ENCODE measurements at regions not wholly inside any gene's neighbourhood (a gene's known extent, or its start where the extent isn't known, plus 50 kb on each side); places are given as distances from the start of the nearest gene placed in this dataset.
"Not testable (repeated sequence)": the region's sequence is repeated elsewhere in the genome, so short reads cannot be mapped to it uniquely, and the experiment has no call there.

DNA sequence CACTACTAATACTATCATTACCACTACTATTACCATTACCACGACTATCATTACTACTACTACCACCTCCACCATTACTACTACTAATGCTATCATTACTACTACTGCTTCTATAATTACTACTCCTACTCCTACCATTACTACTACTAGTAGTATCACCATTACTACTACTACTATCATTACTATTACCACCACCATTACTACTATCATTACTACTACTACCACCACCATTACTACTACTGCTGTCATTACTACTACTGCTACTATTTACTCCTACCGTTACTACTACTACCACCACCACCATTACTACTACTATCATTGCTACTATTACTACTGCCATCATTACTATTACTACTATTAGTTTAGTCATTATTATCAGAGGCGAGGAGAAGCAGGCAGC is 140.9 kb upstream of the KCNJ15 start:
- peaks cover 9% of the 10 kb centered on the region for H3K9me3 Mint-ChIP-seq (ENCODE audit: low read depth)
- TF ChIP-seq, protein P1, sequence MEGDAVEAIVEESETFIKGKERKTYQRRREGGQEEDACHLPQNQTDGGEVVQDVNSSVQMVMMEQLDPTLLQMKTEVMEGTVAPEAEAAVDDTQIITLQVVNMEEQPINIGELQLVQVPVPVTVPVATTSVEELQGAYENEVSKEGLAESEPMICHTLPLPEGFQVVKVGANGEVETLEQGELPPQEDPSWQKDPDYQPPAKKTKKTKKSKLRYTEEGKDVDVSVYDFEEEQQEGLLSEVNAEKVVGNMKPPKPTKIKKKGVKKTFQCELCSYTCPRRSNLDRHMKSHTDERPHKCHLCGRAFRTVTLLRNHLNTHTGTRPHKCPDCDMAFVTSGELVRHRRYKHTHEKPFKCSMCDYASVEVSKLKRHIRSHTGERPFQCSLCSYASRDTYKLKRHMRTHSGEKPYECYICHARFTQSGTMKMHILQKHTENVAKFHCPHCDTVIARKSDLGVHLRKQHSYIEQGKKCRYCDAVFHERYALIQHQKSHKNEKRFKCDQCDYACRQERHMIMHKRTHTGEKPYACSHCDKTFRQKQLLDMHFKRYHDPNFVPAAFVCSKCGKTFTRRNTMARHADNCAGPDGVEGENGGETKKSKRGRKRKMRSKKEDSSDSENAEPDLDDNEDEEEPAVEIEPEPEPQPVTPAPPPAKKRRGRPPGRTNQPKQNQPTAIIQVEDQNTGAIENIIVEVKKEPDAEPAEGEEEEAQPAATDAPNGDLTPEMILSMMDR (IDR thresholded peaks at IDR 0.05; ENCODE audit: unreplicated experiment) = no peak
- no peak for DNase-seq (ENCODE audit: low spot score, unreplicated experiment)
- H3K27me3 Mint-ChIP-seq = peaks cover 8% of the 10 kb centered on the region
- H3K36me3 Mint-ChIP-seq (ENCODE audit: insufficient read depth) = no peaks in the 10 kb centered on the region
- H3K27ac Mint-ChIP-seq = no peak overlapping the region
- H3K4me1 Mint-ChIP-seq (ENCODE audit: low read depth) = no peaks in the 10 kb centered on the region
- H3K4me3 Mint-ChIP-seq (ENCODE audit: low read depth) = no peak overlapping the region

DNA sequence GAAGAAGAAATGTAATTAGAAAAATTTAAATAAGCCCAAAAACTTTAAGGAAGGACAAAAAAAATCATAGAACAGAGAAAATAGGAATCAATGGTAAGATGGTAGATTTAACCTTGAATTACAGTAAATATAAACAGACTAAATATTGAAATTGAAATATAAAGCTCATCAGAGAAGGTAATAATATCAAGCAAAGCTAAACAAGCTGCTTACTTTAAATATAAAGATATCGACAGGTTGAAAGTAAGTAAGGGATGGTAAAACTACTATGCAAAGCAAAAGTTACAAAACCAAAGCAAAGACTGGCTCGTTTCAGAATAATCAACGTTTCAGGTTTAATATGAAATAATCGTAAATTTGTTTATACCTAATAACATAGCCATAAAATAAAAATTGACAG is 137.0 kb upstream of the KCNJ15 start:
- Mint-ChIP-seq H3K27ac (no peak overlapping the region), H3K36me3 (ENCODE audit: insufficient read depth) (no peaks in the 10 kb centered on the region), H3K4me3 (ENCODE audit: low read depth) (no peak overlapping the region), H3K27me3 (no peaks in the 10 kb centered on the region), H3K4me1 (ENCODE audit: low read depth) (peaks cover 1% of the 10 kb centered on the region), H3K9me3 (ENCODE audit: low read depth) (peaks cover 7% of the 10 kb centered on the region)
- no peak for DNase-seq (ENCODE audit: low spot score, unreplicated experiment)
- TF ChIP-seq, protein P1 (IDR thresholded peaks at IDR 0.05; ENCODE audit: unreplicated experiment) = no peak

DNA sequence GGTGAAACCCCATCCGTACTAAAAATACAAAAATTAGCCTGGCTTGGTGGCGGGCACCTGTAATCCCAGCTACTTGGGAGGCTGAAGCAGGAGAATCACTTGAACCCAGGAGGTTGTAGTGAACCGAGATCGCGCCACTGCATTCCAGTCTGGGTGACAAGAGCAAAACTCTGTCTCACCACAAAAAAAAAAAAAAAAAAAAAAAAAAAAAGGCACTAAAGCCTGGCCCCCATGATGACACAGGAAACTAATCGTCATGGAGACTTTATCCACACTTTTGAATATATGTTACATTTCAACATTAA is 136.2 kb upstream of the KCNJ15 start:
- H3K4me1 Mint-ChIP-seq (ENCODE audit: low read depth); H3K4me3 Mint-ChIP-seq (ENCODE audit: low read depth); H3K27ac Mint-ChIP-seq; H3K36me3 Mint-ChIP-seq (ENCODE audit: insufficient read depth); H3K9me3 Mint-ChIP-seq (ENCODE audit: low read depth); DNase-seq (ENCODE audit: low spot score, unreplicated experiment); H3K27me3 Mint-ChIP-seq: not testable (repeated sequence)

DNA sequence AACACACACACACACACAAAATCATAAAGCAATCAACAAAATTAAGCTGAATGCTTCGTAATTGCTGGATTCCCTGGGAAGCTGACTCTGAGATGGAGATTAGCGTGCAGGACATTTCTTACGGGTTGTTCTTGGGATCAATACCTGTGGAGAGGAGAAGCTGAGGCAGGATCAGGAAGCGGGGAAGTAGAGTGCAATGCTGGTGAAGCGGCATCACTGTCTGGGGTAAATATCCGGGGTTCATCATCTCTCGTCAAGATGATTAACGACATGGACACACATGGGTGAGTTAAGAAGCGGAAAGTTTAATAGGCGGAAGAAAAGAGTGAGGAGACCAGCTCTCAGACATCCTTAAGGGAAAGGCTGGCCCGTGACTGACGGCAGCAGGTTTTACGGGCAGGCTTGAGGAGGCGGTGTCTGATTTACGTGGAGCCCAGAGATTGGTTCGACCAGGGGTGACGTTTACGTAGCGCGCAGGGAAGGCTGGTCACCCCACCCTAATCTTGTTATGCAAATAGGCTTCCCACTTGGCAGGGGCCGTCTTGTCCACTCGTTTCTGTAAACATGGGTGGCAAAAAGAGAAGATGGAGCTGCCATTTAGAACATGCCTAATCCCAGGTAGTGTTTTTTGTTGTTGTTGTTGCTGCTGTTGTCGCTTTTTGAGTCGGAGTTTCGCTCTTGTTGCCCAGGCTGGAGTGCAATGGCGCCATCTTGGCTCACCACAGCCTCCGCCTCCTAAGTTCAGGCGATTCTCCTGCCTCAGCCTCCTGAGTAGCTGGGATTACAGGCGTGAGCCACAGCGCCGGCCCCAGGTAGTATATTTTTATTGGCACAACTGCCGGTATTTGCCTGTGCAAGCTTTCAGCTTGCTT is 135.6 kb upstream of the KCNJ15 start:
- no peak overlapping the region for H3K4me3 Mint-ChIP-seq (ENCODE audit: low read depth)
- peaks cover 4% of the 10 kb centered on the region for H3K9me3 Mint-ChIP-seq (ENCODE audit: low read depth)
- no peaks in the 10 kb centered on the region for H3K36me3 Mint-ChIP-seq (ENCODE audit: insufficient read depth)
- peaks cover 1% of the 10 kb centered on the region for H3K4me1 Mint-ChIP-seq (ENCODE audit: low read depth)
- no peak overlapping the region for H3K27ac Mint-ChIP-seq
- TF ChIP-seq, protein P1 (IDR thresholded peaks at IDR 0.05; ENCODE audit: unreplicated experiment) = no peak
- no peaks in the 10 kb centered on the region for H3K27me3 Mint-ChIP-seq
- no peak for DNase-seq (ENCODE audit: low spot score, unreplicated experiment)

DNA sequence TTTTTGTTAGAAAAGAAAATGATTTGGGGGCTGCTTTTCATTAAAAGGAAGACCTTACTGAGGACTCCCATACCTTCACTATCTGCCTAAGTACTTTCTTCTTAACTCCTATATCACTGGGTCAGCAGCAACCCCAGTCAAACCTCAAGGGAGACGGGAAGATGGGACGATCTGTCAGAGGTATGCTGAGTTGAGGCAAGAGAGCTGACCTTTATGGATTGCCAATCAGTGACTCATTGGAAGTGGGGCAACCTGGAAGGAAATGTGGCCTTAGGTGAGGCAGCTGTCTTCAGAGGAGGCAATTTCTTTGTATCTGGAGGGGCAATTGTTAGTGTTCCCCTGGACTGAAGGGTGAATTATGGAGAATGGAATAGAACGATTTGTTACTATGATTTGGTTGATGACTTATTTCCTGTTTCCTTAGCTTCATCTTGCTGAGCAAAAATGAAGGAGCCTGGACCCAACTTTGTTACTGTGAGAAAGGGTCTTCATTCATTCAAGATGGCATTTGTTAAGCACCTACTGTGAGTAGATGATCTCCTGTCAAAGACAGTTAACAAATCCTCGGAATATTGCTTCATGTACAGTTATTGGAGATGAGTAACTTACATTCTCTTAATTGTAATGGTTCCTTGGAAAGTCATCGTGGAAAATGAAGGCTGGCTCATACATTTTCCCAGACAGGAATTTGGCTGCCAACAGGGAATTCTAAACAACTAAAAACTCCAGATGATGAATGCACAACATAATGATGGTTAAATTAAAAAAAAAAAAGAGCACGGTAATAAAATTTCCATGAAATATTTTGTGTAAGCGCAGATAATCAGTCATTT is 134.7 kb upstream of the KCNJ15 start:
- TF ChIP-seq, protein P1 (IDR thresholded peaks at IDR 0.05; ENCODE audit: unreplicated experiment) = no peak
- H3K27me3 Mint-ChIP-seq = no peaks in the 10 kb centered on the region

More for the DNA sequence above, 134.7 kb upstream of the KCNJ15 start:
- peaks cover 1% of the 10 kb centered on the region for H3K4me1 Mint-ChIP-seq (ENCODE audit: low read depth)
- H3K4me3 Mint-ChIP-seq (ENCODE audit: low read depth) = no peak overlapping the region
- H3K36me3 Mint-ChIP-seq (ENCODE audit: insufficient read depth) = no peaks in the 10 kb centered on the region
- DNase-seq (ENCODE audit: low spot score, unreplicated experiment) = no peak
- peaks cover 4% of the 10 kb centered on the region for H3K9me3 Mint-ChIP-seq (ENCODE audit: low read depth)
- H3K27ac Mint-ChIP-seq = no peak overlapping the region
